ENCODE measurements at regions not wholly inside any gene's neighbourhood (a gene's known extent, or its start where the extent isn't known, plus 50 kb on each side); places are given as distances from the start of the nearest gene placed in this dataset.
A peak's percentile ranks its signal among the peaks of the same experiment; 100 is the strongest.

- no TSS peak for BruUV-seq (replicated peaks)
- no peak overlapping the region for H3K4me2 ChIP-seq (ENCODE audit: low read depth, low read length)
- in situ Hi-C loops (cut with MboI; ENCODE audit: low sequenced_read_pairs), result no loop called here
- dilution Hi-C loops (cut with HindIII; ENCODE audit: low sequenced_read_pairs, unreplicated experiment), result no loop called here
- H3K18ac ChIP-seq (ENCODE audit: low read depth, low read length), result peak overlapping the region; percentile 45; the same call in 1 of the 2 replicates
- H4K5ac ChIP-seq (ENCODE audit: low read depth, low read length), result peak overlapping the region; percentile 62; the same call in 1 of the 2 replicates
- peak overlapping the region; percentile 43; the same call in 2 of the 3 replicates for H2BK15ac ChIP-seq (ENCODE audit: low read depth, low read length)
- H3K56ac ChIP-seq (ENCODE audit: extremely low read depth, insufficient read depth, low read length), result no peak overlapping the region
- H3K23ac ChIP-seq (ENCODE audit: low read depth, low read length), result no peak overlapping the region
- peaks cover 5% of the 10 kb centered on the region; the same call in 1 of the 2 replicates for H3K9me1 ChIP-seq (ENCODE audit: insufficient read depth, low read length)
- peak overlapping the region; percentile 12; the same call in 1 of the 2 replicates for H2BK20ac ChIP-seq (ENCODE audit: low read depth, low read length)
- no peaks in the 10 kb centered on the region for H3K79me1 ChIP-seq (ENCODE audit: low read depth in 1 of 2, low read length in 2 of 2)
- ATAC-seq (ENCODE audit: low read depth) (no peak), DNase-seq (no peak)
- 0 out of 2 replicates have a peak overlapping the region, but pooled peaks have one; percentile 0 for H2BK120ac ChIP-seq (ENCODE audit: low read depth, low read length)
- no peak overlapping the region for H3K9ac ChIP-seq (ENCODE audit: low read depth, low read length)
- H3K27me3 ChIP-seq (ENCODE audit: control insufficient read depth, insufficient read depth, low read length), result no peaks in the 10 kb centered on the region; the same call in 1 of the 2 replicates
- no peak overlapping the region for H3K27ac ChIP-seq (ENCODE audit: insufficient read depth, low read length)
- H3K4me3 ChIP-seq (ENCODE audit: insufficient read depth, low read depth, low read length), result no peak overlapping the region
- peaks cover 10% of the 10 kb centered on the region for H3K4me1 ChIP-seq (ENCODE audit: control insufficient read depth, insufficient read depth, low read length)
- WGBS, 2 experiments (ENCODE audit: extremely low coverage in 2 of 2, insufficient read length in 1 of 2), result 100% methylated on average over 2 of the region's 13 CpGs; no CpG with 5 or more reads in 1 of the 2 experiments
- peak overlapping the region; percentile 0; the same call in 1 of the 2 replicates for H3K14ac ChIP-seq (replicated peaks; ENCODE audit: low read depth, low read length)
- H4K8ac ChIP-seq (ENCODE audit: low read depth in 2 of 2, low read length in 2 of 2), result no peak overlapping the region
- ChIA-PET CTCF (interaction anchor here (0.7 kb wide), 2 partner anchors 8 to 557 kb away, joined by 5 to 10 read pairs; no protein-coding TSS in a partner anchor), POLR2A (ENCODE audit: unreplicated experiment) (no interaction called here)
- no peaks in the 10 kb centered on the region for H3K9me3 ChIP-seq (ENCODE audit: control insufficient read depth, insufficient read depth, low read length)
- H2AFZ ChIP-seq (replicated peaks; ENCODE audit: low read length, poor library complexity), result no peak overlapping the region
- no peak overlapping the region for H2BK5ac ChIP-seq (ENCODE audit: low read depth, low read length, poor library complexity, severe bottlenecking)
- no peak overlapping the region; the same call in 1 of the 2 replicates for H3K4ac ChIP-seq (ENCODE audit: low read depth, low read length)
- H2AK5ac ChIP-seq (ENCODE audit: low read depth, low read length), result no peak overlapping the region
- H2AK9ac ChIP-seq (replicated peaks; ENCODE audit: low read depth, low read length, poor library complexity), result no peak overlapping the region
- intact Hi-C loops (cut with micrococcal nuclease), result no loop called here
- no peaks in the 10 kb centered on the region for H4K20me1 ChIP-seq (ENCODE audit: insufficient read depth, low read length)
- H3K36me3 ChIP-seq (ENCODE audit: control insufficient read depth, insufficient read depth, low read length), result no peaks in the 10 kb centered on the region
- H4K91ac ChIP-seq (ENCODE audit: insufficient read depth, low read depth, low read length), result 0 out of 2 replicates have a peak overlapping the region, but pooled peaks have one; percentile 28
- TF ChIP-seq ELK1 (IDR thresholded peaks at IDR 0.05; ENCODE audit: borderline replicate concordance, low read depth, low read length), result no peak
- no peak for TF ChIP-seq CEBPB (IDR thresholded peaks at IDR 0.05; ENCODE audit: low read depth, low read length)
- no peak for TF ChIP-seq CHD1 (IDR thresholded peaks at IDR 0.05; ENCODE audit: low read depth, low read length)
- TF ChIP-seq RCOR1 (IDR thresholded peaks at IDR 0.05; ENCODE audit: insufficient replicate concordance, low read length), result no peak
- TF ChIP-seq USF2 (IDR thresholded peaks at IDR 0.05; ENCODE audit: low read depth, low read length), result no peak
- no peak for TF ChIP-seq RAD21 (IDR thresholded peaks at IDR 0.05; ENCODE audit: low read length)
- TF ChIP-seq BHLHE40 (IDR thresholded peaks at IDR 0.05; ENCODE audit: low read depth, low read length), result no peak
- TF ChIP-seq FOS (IDR thresholded peaks at IDR 0.05; ENCODE audit: low read depth, low read length), result no peak
- TF ChIP-seq SMC3 (IDR thresholded peaks at IDR 0.05; ENCODE audit: low read depth, low read length), result no peak
- no peak for TF ChIP-seq RFX5 (IDR thresholded peaks at IDR 0.05; ENCODE audit: low read depth, low read length)
- TF ChIP-seq MAZ (IDR thresholded peaks at IDR 0.05; ENCODE audit: borderline replicate concordance, low read depth, low read length), result no peak
- no peak for TF ChIP-seq MXI1 (IDR thresholded peaks at IDR 0.05; ENCODE audit: borderline replicate concordance, low read depth, low read length)
- TF ChIP-seq POLR2A (IDR thresholded peaks at IDR 0.05; ENCODE audit: low read depth, low read length), result no peak
These were observed 80.1 kb upstream of the TSC22D2 start for GRCh38 chr3:150327678-150328653.

Data from IMR-90 (cell line).